Right lobe of liver (tissue), 6 donors: ENCODE measurements at regions not wholly inside any gene's neighbourhood (a gene's known extent, or its start where the extent isn't known, plus 50 kb on each side); places are given as distances from the start of the nearest gene placed in this dataset.
A peak's percentile ranks its signal among the peaks of the same experiment; 100 is the strongest.

Experiments
- ATAC-seq, 4 donors: fragments of 200-7000 bp; cut with Tn5 transposase; one replicate each; pipeline ENCODE4 v1.9.1; 2020; ENCODE audit warnings: mild to moderate bottlenecking in 4 of 4, moderate library complexity in 4 of 4
- DNase-seq, 3 donors: peaks; one replicate each; pipeline ENCODE4 v3.0.0-alpha.2; 2020
- H3K27ac ChIP-seq, 3 donors: fragments of 200-600 bp; one replicate each; pipeline ENCODE4 v1.8.0; 2022
- H3K27me3 ChIP-seq, 2 donors: fragments of 200-600 bp; one replicate each; pipeline ENCODE4 v1.8.0; 2022
- H3K36me3 ChIP-seq, 4 donors: fragments of 200-600 bp; sonication (generic) in 1 of 4; one replicate each; pipeline versions ENCODE4 v1.5.1 to v1.8.0; 2017 to 2022; ENCODE audit warnings: control low read depth in 1 of 4
- H3K4me1 ChIP-seq, 4 donors: fragments of 200-600 bp; sonication (generic) in 1 of 4; one replicate each; pipeline versions ENCODE4 v1.5.1 to v1.8.0; 2017 to 2022; ENCODE audit warnings: control low read depth in 1 of 4
- H3K4me3 ChIP-seq, 3 donors: fragments of 200-600 bp; one replicate each; pipeline ENCODE4 v1.8.0; 2022
- H3K9me3 ChIP-seq, 4 donors: fragments of 200-600 bp; sonication (generic) in 1 of 4; one replicate each; pipeline versions ENCODE4 v1.5.1 to v1.8.0; 2017 to 2022; ENCODE audit warnings: control low read depth in 1 of 4
- CTCF ChIP-seq, 4 donors: fragments of 200-600 bp in 3 of 4; fragments of 450-650 bp in 1 of 4; IDR thresholded peaks; one replicate each; pipeline versions ENCODE4 v1.5.1 to v1.8.0; 2016 to 2022; ENCODE audit warnings: antibody characterized with exemption in 4 of 4, mild to moderate bottlenecking in 2 of 4
- POLR2A ChIP-seq: fragments of 450-650 bp; IDR thresholded peaks from one replicate; pipeline ENCODE4 v1.6.1; 2017; ENCODE audit warnings: antibody characterized with exemption, mild to moderate bottlenecking
- WGBS: methylation state at CpG from one replicate; pipeline ENCODE4 v1.1.6; 2018; ENCODE audit warnings: low coverage, low lambda C conversion rate; ENCODE audit not compliant: insufficient coverage; ENCODE audit errors: missing lambda C conversion rate; 5-methylcytosine and 5-hydroxymethylcytosine counted together
- intact Hi-C, 2 donors: fragments of 100-400 bp; cut with DNase I; formaldehyde crosslinking; loops; one replicate each; pipeline versions ENCODE4 v1.11.2 to v1.14.1; 2022
- donor health status: DM: no; HTN: yes; CAD: no.
- donor health status: DM: no; HTN: no; CAD: no.
- donor health status: DM: no; HTN: no; CAD: no.
- donor health status: DM: no; HTN: yes; CAD: no.
- donor health status: DM: no; HTN: yes; CAD: no.

DNA sequence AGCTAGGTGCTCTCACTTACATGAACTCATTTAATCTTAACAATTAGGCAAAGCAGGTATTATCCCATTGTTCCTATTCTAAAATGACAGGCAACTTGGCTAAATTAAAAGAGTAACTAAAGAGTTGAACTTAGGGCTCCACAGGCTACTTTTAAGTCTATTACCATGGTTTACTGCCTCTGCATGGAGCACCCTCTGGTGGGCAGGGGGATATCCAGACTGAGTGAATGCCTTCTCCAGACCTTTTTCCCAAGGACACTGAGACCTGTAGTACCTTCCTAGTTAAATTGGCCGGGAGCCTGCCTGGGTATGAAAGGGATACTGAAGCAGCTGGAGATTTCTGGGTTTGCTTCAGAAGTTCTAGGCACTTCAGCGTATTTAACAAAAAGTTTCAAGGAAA, 238.1 kb downstream of the ELAVL2 start:
- H3K4me1 ChIP-seq = no peaks in the 10 kb centered on the region
- no peaks in the 10 kb centered on the region for H3K9me3 ChIP-seq

GRCh38 chr9:23590276-23591000, 235.6 kb downstream of the ELAVL2 start:
- no peak overlapping the region for H3K4me3 ChIP-seq
- no peaks in the 10 kb centered on the region for H3K27me3 ChIP-seq
- no peaks in the 10 kb centered on the region for H3K9me3 ChIP-seq
- peak; percentile 32 to 42 (median 36) for ATAC-seq
- intact Hi-C loops = no loop called here
- no peaks in the 10 kb centered on the region for H3K36me3 ChIP-seq
- no peaks in the 10 kb centered on the region for H3K4me1 ChIP-seq
- no peak overlapping the region for H3K27ac ChIP-seq
- 63% methylated on average over 3 of the region's 3 CpGs for WGBS
- no peak for TF ChIP-seq CTCF (IDR thresholded peaks at IDR 0.05)
- TF ChIP-seq POLR2A = no peak
- no peak for DNase-seq

More for the DNA sequence above, 238.1 kb downstream of the ELAVL2 start:
- Histone ChIP-seq H3K4me3 (no peak overlapping the region), H3K27me3 (no peaks in the 10 kb centered on the region), H3K36me3 (no peaks in the 10 kb centered on the region), H3K27ac (no peak overlapping the region)
- ATAC-seq (peak in 3 of 4 donors; percentile 19 to 58 (median 46)), DNase-seq (no peak)
- WGBS = 80% methylated on average over 2 of the region's 2 CpGs
- TF ChIP-seq POLR2A (no peak), CTCF (IDR thresholded peaks at IDR 0.05) (peak in 2 of 4 donors; percentile 22 to 26)
- intact Hi-C loops = no loop called here

DNA sequence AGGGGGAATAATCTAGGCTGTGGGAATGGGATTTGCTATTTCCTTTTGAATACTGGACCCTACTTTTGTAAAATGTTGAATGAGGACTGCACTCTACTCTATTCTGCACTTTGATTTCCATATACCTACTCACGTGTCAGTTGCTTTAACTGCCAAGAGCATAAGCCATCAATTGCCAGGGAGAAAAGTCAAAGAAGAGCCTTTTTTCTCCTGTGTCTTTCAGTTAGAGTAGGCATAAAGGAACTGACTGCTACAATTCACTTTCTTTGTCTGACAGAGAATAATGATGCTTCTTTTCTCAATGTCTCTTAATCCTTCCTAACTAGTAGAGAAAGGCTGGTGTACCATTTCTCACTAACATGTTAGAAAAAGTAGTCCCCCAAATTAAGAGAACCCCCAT, 231.6 kb downstream of the ELAVL2 start:
- no peaks in the 10 kb centered on the region for H3K36me3 ChIP-seq
- no peak overlapping the region for H3K27ac ChIP-seq
- H3K27me3 ChIP-seq = peaks cover 0 to 4% of the 10 kb centered on the region in 2 donors
- DNase-seq (no peak), ATAC-seq (no peak)
- no peaks in the 10 kb centered on the region for H3K9me3 ChIP-seq
- 60% methylated on average over 1 of the region's 1 CpG for WGBS
- no peak overlapping the region for H3K4me3 ChIP-seq
- TF ChIP-seq CTCF (IDR thresholded peaks at IDR 0.05) = no peak
- no peak for TF ChIP-seq POLR2A
- intact Hi-C loops = no loop called here
- no peaks in the 10 kb centered on the region for H3K4me1 ChIP-seq

- no peaks in the 10 kb centered on the region for H3K9me3 ChIP-seq
- H3K27me3 ChIP-seq = peaks cover 0 to 4% of the 10 kb centered on the region in 2 donors
- WGBS = 23% methylated on average over 3 of the region's 3 CpGs
- H3K27ac ChIP-seq = no peak overlapping the region
- H3K4me1 ChIP-seq = no peaks in the 10 kb centered on the region
- DNase-seq (no peak), ATAC-seq (no peak)
- H3K36me3 ChIP-seq = no peaks in the 10 kb centered on the region
- intact Hi-C loops = no loop called here
- no peak overlapping the region for H3K4me3 ChIP-seq
- TF ChIP-seq POLR2A = no peak
- TF ChIP-seq CTCF (IDR thresholded peaks at IDR 0.05) = no peak
Observed at GRCh38 chr9:23596913-23597634, 229.0 kb downstream of the ELAVL2 start.
